ENCODE measurements at regions not wholly inside any gene's neighbourhood (a gene's known extent, or its start where the extent isn't known, plus 50 kb on each side); places are given as distances from the start of the nearest gene placed in this dataset.

DNA sequence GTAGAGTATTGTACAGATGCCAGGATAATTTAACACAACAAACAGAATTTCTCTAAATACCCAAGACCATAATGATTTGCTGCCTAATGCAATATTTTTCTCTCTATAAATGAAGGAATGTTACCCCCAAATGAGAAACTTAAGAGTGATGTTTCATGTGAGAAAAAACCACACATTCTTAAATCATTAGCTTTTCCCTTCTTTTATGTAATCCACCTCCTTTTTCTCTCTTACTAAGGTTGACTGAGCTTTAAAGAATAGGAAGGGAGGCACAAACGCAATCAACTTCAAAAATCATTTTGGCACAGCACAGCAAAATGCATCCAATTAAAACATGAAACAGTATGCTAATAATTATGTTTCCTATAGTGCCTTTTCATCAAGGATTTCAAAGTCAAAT is 698.1 kb upstream of the CDH2 start:
- peak in 1 of 2 donors; percentile 76 for DNase-seq (ENCODE audit: low read depth in 2 of 2)
- Histone ChIP-seq H3K27ac (ENCODE audit: insufficient read depth, low read length) (no peak overlapping the region), H3K9ac (ENCODE audit: insufficient read depth, low read length) (no peak overlapping the region), H3K4me3 (replicated peaks in 1 of 4; ENCODE audit: control extremely low read depth in 1 of 4, insufficient read depth in 1 of 4, low read depth in 3 of 4, low read length in 4 of 4) (no peak overlapping the region), H3K79me2 (ENCODE audit: control insufficient read depth, insufficient read depth, low read length) (no peaks in the 10 kb centered on the region), H2AFZ (ENCODE audit: low read length) (no peak overlapping the region), H3K4me1 (ENCODE audit: control insufficient read depth, extremely low read depth, insufficient read depth, low read length) (no peaks in the 10 kb centered on the region), H4K20me1 (ENCODE audit: control insufficient read depth, extremely low read depth, insufficient read depth, low read length) (no peaks in the 10 kb centered on the region), H3K4me2 (ENCODE audit: extremely low read depth, insufficient read depth, low read length) (no peak overlapping the region), H3K27me3 (ENCODE audit: control insufficient read depth, insufficient read depth, low read length) (no peaks in the 10 kb centered on the region), H3K9me3 (ENCODE audit: control insufficient read depth, insufficient read depth, low read depth, low read length) (no peaks in the 10 kb centered on the region), H3K36me3 (ENCODE audit: control insufficient read depth, insufficient read depth, low read length) (no peaks in the 10 kb centered on the region)
- TF ChIP-seq EZH2 (IDR thresholded peaks at IDR 0.05; ENCODE audit: low read length, missing control alignments): no peak
- TF ChIP-seq, protein P1, sequence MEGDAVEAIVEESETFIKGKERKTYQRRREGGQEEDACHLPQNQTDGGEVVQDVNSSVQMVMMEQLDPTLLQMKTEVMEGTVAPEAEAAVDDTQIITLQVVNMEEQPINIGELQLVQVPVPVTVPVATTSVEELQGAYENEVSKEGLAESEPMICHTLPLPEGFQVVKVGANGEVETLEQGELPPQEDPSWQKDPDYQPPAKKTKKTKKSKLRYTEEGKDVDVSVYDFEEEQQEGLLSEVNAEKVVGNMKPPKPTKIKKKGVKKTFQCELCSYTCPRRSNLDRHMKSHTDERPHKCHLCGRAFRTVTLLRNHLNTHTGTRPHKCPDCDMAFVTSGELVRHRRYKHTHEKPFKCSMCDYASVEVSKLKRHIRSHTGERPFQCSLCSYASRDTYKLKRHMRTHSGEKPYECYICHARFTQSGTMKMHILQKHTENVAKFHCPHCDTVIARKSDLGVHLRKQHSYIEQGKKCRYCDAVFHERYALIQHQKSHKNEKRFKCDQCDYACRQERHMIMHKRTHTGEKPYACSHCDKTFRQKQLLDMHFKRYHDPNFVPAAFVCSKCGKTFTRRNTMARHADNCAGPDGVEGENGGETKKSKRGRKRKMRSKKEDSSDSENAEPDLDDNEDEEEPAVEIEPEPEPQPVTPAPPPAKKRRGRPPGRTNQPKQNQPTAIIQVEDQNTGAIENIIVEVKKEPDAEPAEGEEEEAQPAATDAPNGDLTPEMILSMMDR (conservative IDR thresholded peaks at IDR 0.05 in 1 of 2, IDR thresholded peaks at IDR 0.05 in 1 of 2; ENCODE audit: low read depth in 1 of 2, low read length in 2 of 2): no peak

DNA sequence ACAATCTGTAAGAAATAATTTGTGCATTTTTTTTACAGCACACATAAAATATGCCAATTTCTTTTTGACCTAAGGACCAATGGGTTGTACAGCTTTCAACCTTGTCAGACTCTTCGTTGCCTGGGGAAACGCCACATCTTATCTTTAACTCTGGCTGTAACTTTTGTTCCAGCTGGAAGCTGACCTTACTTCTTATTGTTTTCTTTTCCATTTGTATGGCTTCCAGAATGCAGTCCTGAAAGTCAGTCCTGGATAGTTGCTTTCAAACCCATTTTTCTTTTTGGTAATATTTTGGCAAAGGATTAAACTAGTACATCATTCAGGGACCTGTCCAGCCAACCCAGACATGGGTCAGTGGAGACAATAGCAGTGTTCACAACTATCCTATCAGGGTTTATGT is 686.5 kb upstream of the CDH2 start:
- Histone ChIP-seq H3K4me1 (ENCODE audit: control insufficient read depth, extremely low read depth, insufficient read depth, low read length) (no peaks in the 10 kb centered on the region), H3K27ac (ENCODE audit: insufficient read depth, low read length) (no peak overlapping the region), H3K36me3 (ENCODE audit: control insufficient read depth, insufficient read depth, low read length) (no peaks in the 10 kb centered on the region), H3K9ac (ENCODE audit: insufficient read depth, low read length) (no peak overlapping the region), H2AFZ (ENCODE audit: low read length) (no peak overlapping the region), H3K9me3 (ENCODE audit: control insufficient read depth, insufficient read depth, low read depth, low read length) (no peaks in the 10 kb centered on the region), H3K4me2 (ENCODE audit: extremely low read depth, insufficient read depth, low read length) (no peak overlapping the region), H3K4me3 (replicated peaks in 1 of 4; ENCODE audit: control extremely low read depth in 1 of 4, insufficient read depth in 1 of 4, low read depth in 3 of 4, low read length in 4 of 4) (no peak overlapping the region), H3K79me2 (ENCODE audit: control insufficient read depth, insufficient read depth, low read length) (no peaks in the 10 kb centered on the region), H4K20me1 (ENCODE audit: control insufficient read depth, extremely low read depth, insufficient read depth, low read length) (no peaks in the 10 kb centered on the region), H3K27me3 (ENCODE audit: control insufficient read depth, insufficient read depth, low read length) (no peaks in the 10 kb centered on the region)
- TF ChIP-seq EZH2 (IDR thresholded peaks at IDR 0.05; ENCODE audit: low read length, missing control alignments): no peak
- TF ChIP-seq, protein P1 (conservative IDR thresholded peaks at IDR 0.05 in 1 of 2, IDR thresholded peaks at IDR 0.05 in 1 of 2; ENCODE audit: low read depth in 1 of 2, low read length in 2 of 2): no peak
- peak in 1 of 2 donors; percentile 63 for DNase-seq (ENCODE audit: low read depth in 2 of 2)

DNA sequence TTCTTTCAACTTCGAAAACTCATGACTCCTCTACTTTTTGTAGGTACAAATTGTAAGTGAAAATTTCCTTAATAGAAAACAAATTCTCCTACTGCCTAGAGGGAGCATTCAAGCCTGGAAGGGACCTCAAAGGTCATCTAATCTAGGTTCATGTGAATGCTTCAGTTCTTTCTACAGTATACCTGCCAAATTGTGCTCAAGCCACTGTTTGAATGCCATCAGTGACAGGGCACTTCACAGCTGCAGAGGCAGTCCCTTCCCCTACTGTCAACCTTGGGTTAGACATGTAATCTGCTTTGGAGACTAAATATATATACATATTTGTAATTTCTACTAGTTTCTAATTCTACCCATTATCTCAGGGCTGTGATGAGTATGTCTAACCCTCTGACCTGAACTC is 681.3 kb upstream of the CDH2 start:
- TF ChIP-seq, protein P1 (conservative IDR thresholded peaks at IDR 0.05 in 1 of 2, IDR thresholded peaks at IDR 0.05 in 1 of 2; ENCODE audit: low read depth in 1 of 2, low read length in 2 of 2): no peak
- no peak for TF ChIP-seq EZH2 (IDR thresholded peaks at IDR 0.05; ENCODE audit: low read length, missing control alignments)
- no peak overlapping the region for H3K9ac ChIP-seq (ENCODE audit: insufficient read depth, low read length)
- H2AFZ ChIP-seq (ENCODE audit: low read length): no peak overlapping the region
- H3K27me3 ChIP-seq (ENCODE audit: control insufficient read depth, insufficient read depth, low read length): no peaks in the 10 kb centered on the region
- H3K79me2 ChIP-seq (ENCODE audit: control insufficient read depth, insufficient read depth, low read length): no peaks in the 10 kb centered on the region
- no peaks in the 10 kb centered on the region for H3K36me3 ChIP-seq (ENCODE audit: control insufficient read depth, insufficient read depth, low read length)
- no peaks in the 10 kb centered on the region for H4K20me1 ChIP-seq (ENCODE audit: control insufficient read depth, extremely low read depth, insufficient read depth, low read length)
- no peak overlapping the region for H3K4me3 ChIP-seq (replicated peaks in 1 of 4; ENCODE audit: control extremely low read depth in 1 of 4, insufficient read depth in 1 of 4, low read depth in 3 of 4, low read length in 4 of 4)
- no peak overlapping the region for H3K4me2 ChIP-seq (ENCODE audit: extremely low read depth, insufficient read depth, low read length)
- no peaks in the 10 kb centered on the region for H3K9me3 ChIP-seq (ENCODE audit: control insufficient read depth, insufficient read depth, low read depth, low read length)
- DNase-seq (ENCODE audit: low read depth in 2 of 2): no peak
- no peaks in the 10 kb centered on the region for H3K4me1 ChIP-seq (ENCODE audit: control insufficient read depth, extremely low read depth, insufficient read depth, low read length)
- H3K27ac ChIP-seq (ENCODE audit: insufficient read depth, low read length): no peak overlapping the region

All from fibroblast of lung (primary cell).